ENCODE measurements at regions not wholly inside any gene's neighbourhood (a gene's known extent, or its start where the extent isn't known, plus 50 kb on each side); places are given as distances from the start of the nearest gene placed in this dataset.

DNA sequence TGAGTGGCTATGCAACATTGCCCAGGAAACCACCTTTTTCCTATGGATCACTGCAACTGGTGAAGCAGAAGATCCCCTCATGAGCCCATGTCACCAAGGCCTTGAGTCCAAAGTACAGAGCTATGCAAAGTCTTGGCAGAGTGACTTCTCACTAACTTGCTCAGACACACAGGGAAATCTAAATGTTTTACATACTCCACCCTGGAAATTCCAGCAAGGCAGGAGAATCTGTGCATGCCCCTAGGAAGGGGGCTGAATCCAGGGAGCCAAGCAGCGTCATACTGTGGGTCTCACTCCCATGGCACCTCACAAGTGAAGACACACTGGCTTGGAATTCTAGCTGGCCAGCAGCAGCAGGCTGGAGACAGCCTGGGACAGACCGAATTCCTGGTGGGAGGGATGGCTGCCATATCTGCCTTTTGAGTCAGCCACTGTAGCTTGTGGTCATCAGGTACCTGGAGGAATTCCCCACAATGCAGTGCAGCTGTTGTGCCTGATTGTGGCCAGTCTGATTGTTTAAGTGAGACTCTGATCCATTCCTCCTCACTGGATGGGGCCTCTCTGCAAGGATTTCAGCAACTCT is 1817.4 kb downstream of the SUCLG1 start:
- no peak overlapping the region for H3K27ac ChIP-seq (ENCODE audit: low read depth, low read length)
- H3K4me1 ChIP-seq (ENCODE audit: control insufficient read depth, low read length): no peaks in the 10 kb centered on the region
- no peaks in the 10 kb centered on the region for H3F3A ChIP-seq (ENCODE audit: control insufficient read depth, insufficient read depth)
- no peaks in the 10 kb centered on the region for H3K9me2 ChIP-seq (replicated peaks; ENCODE audit: control insufficient read depth, low read length)
- no peaks in the 10 kb centered on the region for H3K9me3 ChIP-seq (ENCODE audit: control insufficient read depth, insufficient read depth, low read length)
- TF ChIP-seq EZH2phosphoT487 (IDR thresholded peaks at IDR 0.05; ENCODE audit: borderline replicate concordance, low read length): no peak
- TF ChIP-seq, protein P1, sequence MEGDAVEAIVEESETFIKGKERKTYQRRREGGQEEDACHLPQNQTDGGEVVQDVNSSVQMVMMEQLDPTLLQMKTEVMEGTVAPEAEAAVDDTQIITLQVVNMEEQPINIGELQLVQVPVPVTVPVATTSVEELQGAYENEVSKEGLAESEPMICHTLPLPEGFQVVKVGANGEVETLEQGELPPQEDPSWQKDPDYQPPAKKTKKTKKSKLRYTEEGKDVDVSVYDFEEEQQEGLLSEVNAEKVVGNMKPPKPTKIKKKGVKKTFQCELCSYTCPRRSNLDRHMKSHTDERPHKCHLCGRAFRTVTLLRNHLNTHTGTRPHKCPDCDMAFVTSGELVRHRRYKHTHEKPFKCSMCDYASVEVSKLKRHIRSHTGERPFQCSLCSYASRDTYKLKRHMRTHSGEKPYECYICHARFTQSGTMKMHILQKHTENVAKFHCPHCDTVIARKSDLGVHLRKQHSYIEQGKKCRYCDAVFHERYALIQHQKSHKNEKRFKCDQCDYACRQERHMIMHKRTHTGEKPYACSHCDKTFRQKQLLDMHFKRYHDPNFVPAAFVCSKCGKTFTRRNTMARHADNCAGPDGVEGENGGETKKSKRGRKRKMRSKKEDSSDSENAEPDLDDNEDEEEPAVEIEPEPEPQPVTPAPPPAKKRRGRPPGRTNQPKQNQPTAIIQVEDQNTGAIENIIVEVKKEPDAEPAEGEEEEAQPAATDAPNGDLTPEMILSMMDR (IDR thresholded peaks at IDR 0.05; ENCODE audit: low read depth, low read length, poor library complexity, severe bottlenecking): no peak
- no peaks in the 10 kb centered on the region for H3K36me3 ChIP-seq (ENCODE audit: control insufficient read depth, low read length)
- no peaks in the 10 kb centered on the region for H4K20me1 ChIP-seq (ENCODE audit: control insufficient read depth, insufficient read depth, low read depth, low read length)
- H3K27me3 ChIP-seq (ENCODE audit: control insufficient read depth, low read length): no peaks in the 10 kb centered on the region
- H3K4me2 ChIP-seq (ENCODE audit: low read length): no peak overlapping the region
- H3K4me3 ChIP-seq (ENCODE audit: low read length): no peak overlapping the region
- no peaks in the 10 kb centered on the region for H3K79me2 ChIP-seq (ENCODE audit: control insufficient read depth, low read length)

DNA sequence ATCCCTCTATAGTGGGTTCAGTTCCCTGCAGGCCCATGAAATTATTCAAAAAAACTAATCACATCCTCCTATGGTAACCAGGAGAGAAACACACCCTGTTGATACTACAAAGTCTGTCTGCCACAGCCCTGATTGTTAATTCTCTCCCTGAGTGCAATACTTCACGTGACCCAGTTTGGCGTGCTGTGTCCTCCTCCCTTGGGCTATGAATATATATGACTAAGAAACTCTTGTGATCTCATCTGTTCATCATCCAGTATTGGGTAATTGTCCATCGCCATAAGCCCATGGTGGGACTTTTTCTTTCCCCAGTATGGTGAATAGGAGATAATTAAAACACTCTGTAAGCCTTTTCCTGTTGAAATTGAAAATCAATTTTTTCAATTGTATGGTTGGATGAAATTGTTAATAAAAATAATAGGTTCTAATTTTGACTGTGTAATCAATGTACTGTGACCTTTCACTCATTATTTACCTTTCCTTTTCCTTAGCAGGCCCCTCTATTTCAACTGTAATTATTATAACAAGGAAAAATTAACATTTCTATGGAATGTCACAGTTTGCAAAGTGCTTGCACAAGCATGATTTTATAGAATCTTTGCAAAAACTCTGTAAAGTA is 1822.6 kb downstream of the SUCLG1 start:
- H3K9me2 ChIP-seq (replicated peaks; ENCODE audit: control insufficient read depth, low read length): no peaks in the 10 kb centered on the region
- H3K4me1 ChIP-seq (ENCODE audit: control insufficient read depth, low read length): no peaks in the 10 kb centered on the region
- no peaks in the 10 kb centered on the region for H3K36me3 ChIP-seq (ENCODE audit: control insufficient read depth, low read length)
- no peaks in the 10 kb centered on the region for H4K20me1 ChIP-seq (ENCODE audit: control insufficient read depth, insufficient read depth, low read depth, low read length)
- H3K4me3 ChIP-seq (ENCODE audit: low read length): no peak overlapping the region
- no peaks in the 10 kb centered on the region for H3K9me3 ChIP-seq (ENCODE audit: control insufficient read depth, insufficient read depth, low read length)
- H3F3A ChIP-seq (ENCODE audit: control insufficient read depth, insufficient read depth): no peaks in the 10 kb centered on the region
- TF ChIP-seq EZH2phosphoT487 (IDR thresholded peaks at IDR 0.05; ENCODE audit: borderline replicate concordance, low read length): no peak
- TF ChIP-seq, protein P1 (IDR thresholded peaks at IDR 0.05; ENCODE audit: low read depth, low read length, poor library complexity, severe bottlenecking): no peak
- no peak overlapping the region for H3K27ac ChIP-seq (ENCODE audit: low read depth, low read length)
- no peaks in the 10 kb centered on the region for H3K27me3 ChIP-seq (ENCODE audit: control insufficient read depth, low read length)
- H3K4me2 ChIP-seq (ENCODE audit: low read length): no peak overlapping the region
- H3K79me2 ChIP-seq (ENCODE audit: control insufficient read depth, low read length): no peaks in the 10 kb centered on the region

DNA sequence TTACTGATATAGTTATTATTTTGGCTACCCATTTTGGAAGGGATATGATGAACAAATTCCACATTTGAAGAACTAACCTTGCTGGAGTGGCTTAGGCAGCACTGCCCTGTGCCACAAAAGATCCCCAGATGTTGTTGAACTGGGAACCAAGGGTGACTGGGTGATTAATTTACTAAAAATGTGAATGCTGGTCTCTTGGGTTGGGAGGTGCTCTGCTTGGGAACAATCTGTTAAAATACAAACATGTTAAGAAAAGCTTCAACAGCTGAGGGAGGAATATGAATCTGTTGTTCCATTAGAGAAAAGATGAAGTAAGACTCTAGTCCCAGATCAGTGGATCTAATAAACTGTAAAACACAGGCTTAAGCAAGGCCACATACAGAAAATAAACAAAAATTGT is 1860.1 kb downstream of the SUCLG1 start:
- Histone ChIP-seq H3K4me2 (ENCODE audit: low read length) (no peak overlapping the region), H3K79me2 (ENCODE audit: control insufficient read depth, low read length) (no peaks in the 10 kb centered on the region), H3K36me3 (ENCODE audit: control insufficient read depth, low read length) (no peaks in the 10 kb centered on the region), H3K27me3 (ENCODE audit: control insufficient read depth, low read length) (no peaks in the 10 kb centered on the region), H3K27ac (ENCODE audit: low read depth, low read length) (no peak overlapping the region), H3K4me3 (ENCODE audit: low read length) (no peak overlapping the region), H3K9me3 (ENCODE audit: control insufficient read depth, insufficient read depth, low read length) (no peaks in the 10 kb centered on the region), H3F3A (ENCODE audit: control insufficient read depth, insufficient read depth) (no peaks in the 10 kb centered on the region), H3K4me1 (ENCODE audit: control insufficient read depth, low read length) (no peaks in the 10 kb centered on the region), H3K9me2 (replicated peaks; ENCODE audit: control insufficient read depth, low read length) (no peaks in the 10 kb centered on the region), H4K20me1 (ENCODE audit: control insufficient read depth, insufficient read depth, low read depth, low read length) (no peaks in the 10 kb centered on the region)
- TF ChIP-seq, protein P1 (IDR thresholded peaks at IDR 0.05; ENCODE audit: low read depth, low read length, poor library complexity, severe bottlenecking): no peak
- TF ChIP-seq EZH2phosphoT487 (IDR thresholded peaks at IDR 0.05; ENCODE audit: borderline replicate concordance, low read length): no peak

Measured in DOHH2 (cell line).